WTC11 (cell line): ENCODE measurements at regions not wholly inside any gene's neighbourhood (a gene's known extent, or its start where the extent isn't known, plus 50 kb on each side); places are given as distances from the start of the nearest gene placed in this dataset.

Experiments used
- ATAC-seq: fragments of 200-7000 bp; cut with Tn5 transposase; 2 replicates; pipeline ENCODE4 v1.10.0; 2021; ENCODE audit warnings: mild to moderate bottlenecking, moderate library complexity
- CTCF ChIA-PET: fragments of 300-600 bp; sonication (Branson Sonifier 250); formaldehyde crosslinking; loops from one replicate; lab custom pipeline; 2021; ENCODE audit warnings: antibody characterized with exemption; lab: Charles Lee
- POLR2A ChIA-PET: fragments of 350-600 bp; sonication (Branson Sonifier 250); formaldehyde crosslinking; loops from one replicate; lab custom pipeline; 2021; ENCODE audit warnings: antibody characterized with exemption; lab: Charles Lee
- DNase-seq: peaks from one replicate; pipeline ENCODE4 v3.0.0; 2021; ENCODE audit warnings: low spot score
- H3K27ac Mint-ChIP-seq: 2 replicates; pipeline ENCODE4 v1.8.0; 2021; ENCODE audit warnings: mixed read lengths
- H3K27me3 Mint-ChIP-seq: 2 replicates; pipeline ENCODE4 v1.8.0; 2021; ENCODE audit warnings: low read depth, mild to moderate bottlenecking, moderate library complexity, mixed read lengths
- H3K36me3 Mint-ChIP-seq: 2 replicates; pipeline ENCODE4 v1.8.0; 2021; ENCODE audit warnings: mixed read lengths
- H3K4me1 Mint-ChIP-seq: 2 replicates; pipeline ENCODE4 v1.8.0; 2022; ENCODE audit warnings: mixed read lengths
- H3K4me3 Mint-ChIP-seq: 2 replicates; pipeline ENCODE4 v1.8.0; 2021; ENCODE audit warnings: mild to moderate bottlenecking, moderate library complexity, mixed read lengths
- H3K9me3 Mint-ChIP-seq: 2 replicates; pipeline ENCODE4 v1.8.0; 2021; ENCODE audit warnings: mixed read lengths
- AR ChIP-seq: fragments of 250-450 bp; sonication (Bioruptor Pico); IDR thresholded peaks from 2 replicates; pipeline ENCODE4 v1.9.0; 2021; ENCODE audit warnings: mild to moderate bottlenecking
- CTCF ChIP-seq: fragments of 200-600 bp; IDR thresholded peaks from 2 replicates; pipeline ENCODE4 v1.8.0; 2022; ENCODE audit warnings: antibody characterized with exemption
- E2F5 ChIP-seq: sonication (generic); formaldehyde crosslinking; IDR thresholded peaks from 2 replicates; pipeline ENCODE4 v1.8.1; 2022; ENCODE audit warnings: mild to moderate bottlenecking, moderate library complexity, missing genetic modification reagents
- ELF4 ChIP-seq: sonication (generic); formaldehyde crosslinking; IDR thresholded peaks from 2 replicates; pipeline ENCODE4 v1.8.1; 2022; ENCODE audit warnings: low read depth, mild to moderate bottlenecking, moderate library complexity, missing genetic modification reagents
- FOXP1 ChIP-seq: sonication (generic); formaldehyde crosslinking; IDR thresholded peaks from 2 replicates; pipeline ENCODE4 v1.8.0; 2022; ENCODE audit warnings: missing genetic modification reagents, mild to moderate bottlenecking, moderate library complexity, borderline replicate concordance
- GRHL2 ChIP-seq: fragments of 250-450 bp; sonication (Bioruptor Pico); IDR thresholded peaks from 2 replicates; pipeline ENCODE4 v1.8.0; 2022; ENCODE audit warnings: mild to moderate bottlenecking, moderate library complexity; ENCODE audit not compliant: insufficient replicate concordance, severe bottlenecking
- JAZF1 ChIP-seq: fragments of 250-450 bp; sonication (Bioruptor Pico); IDR thresholded peaks from 2 replicates; pipeline ENCODE4 v1.9.0; 2021; ENCODE audit warnings: moderate library complexity, mild to moderate bottlenecking, inconsistent platforms
- NR2C2 ChIP-seq: sonication (generic); formaldehyde crosslinking; IDR thresholded peaks from 2 replicates; pipeline ENCODE4 v1.8.0; 2022; ENCODE audit warnings: mild to moderate bottlenecking, missing genetic modification reagents
- PRDM15 ChIP-seq: sonication (generic); formaldehyde crosslinking; IDR thresholded peaks from 2 replicates; pipeline ENCODE4 v1.8.0; 2022; ENCODE audit warnings: missing genetic modification reagents
- TCF7 ChIP-seq: sonication (generic); formaldehyde crosslinking; IDR thresholded peaks from 2 replicates; pipeline ENCODE4 v1.8.0; 2022; ENCODE audit warnings: mild to moderate bottlenecking, low read depth, missing genetic modification reagents, moderate library complexity
- ZNF425 ChIP-seq: fragments of 250-450 bp; sonication (Bioruptor Pico); conservative IDR thresholded peaks from 2 replicates; pipeline ENCODE4 v1.9.0; 2021; ENCODE audit warnings: mild to moderate bottlenecking
- ZNF671 ChIP-seq: fragments of 250-450 bp; sonication (Bioruptor Pico); IDR thresholded peaks from 2 replicates; pipeline ENCODE4 v1.8.0; 2021; ENCODE audit warnings: mild to moderate bottlenecking

GRCh38 chr13:47796816-47797215, 204.3 kb downstream of the SUCLA2 start:
- ChIA-PET CTCF (no interaction called here), POLR2A (no interaction called here)
- Mint-ChIP-seq H3K27ac (no peak overlapping the region), H3K36me3 (peaks cover 13% of the 10 kb centered on the region), H3K4me1 (no peaks in the 10 kb centered on the region), H3K9me3 (peaks cover 23% of the 10 kb centered on the region), H3K4me3 (no peak overlapping the region), H3K27me3 (no peaks in the 10 kb centered on the region)
- no peak for TF ChIP-seq ZNF425 (CRISPR knock-in tag)
- TF ChIP-seq TCF7 = no peak
- no peak for TF ChIP-seq GRHL2 (CRISPR knock-in tag)
- TF ChIP-seq FOXP1 = no peak
- no peak for TF ChIP-seq ZNF671 (CRISPR knock-in tag)
- TF ChIP-seq JAZF1 = no peak
- TF ChIP-seq AR (CRISPR knock-in tag) = no peak
- TF ChIP-seq ELF4 (CRISPR knock-in tag) = no peak
- no peak for TF ChIP-seq PRDM15
- DNase-seq = no peak
- no peak; the same call in 1 of the 2 replicates for ATAC-seq

GRCh38 chr13:47794963-47795362, 206.1 kb downstream of the SUCLA2 start:
- DNase-seq (no peak), ATAC-seq (peak; percentile 80)
- Mint-ChIP-seq H3K27me3 (peaks cover 6% of the 10 kb centered on the region), H3K4me1 (no peaks in the 10 kb centered on the region), H3K27ac (no peak overlapping the region), H3K36me3 (peaks cover 26% of the 10 kb centered on the region), H3K9me3 (peaks cover 31% of the 10 kb centered on the region), H3K4me3 (no peak overlapping the region)
- CTCF ChIA-PET = no interaction called here
- no peak for TF ChIP-seq E2F5 (CRISPR knock-in tag)
- no peak for TF ChIP-seq NR2C2 (CRISPR knock-in tag)
- TF ChIP-seq CTCF = peak; percentile 51; the same call in 1 of the 2 replicates
- POLR2A ChIA-PET = no interaction called here
